ENCODE measurements at regions not wholly inside any gene's neighbourhood (a gene's known extent, or its start where the extent isn't known, plus 50 kb on each side); places are given as distances from the start of the nearest gene placed in this dataset.

- Histone ChIP-seq H3K4me3 (replicated peaks in 1 of 4; ENCODE audit: control extremely low read depth in 1 of 4, insufficient read depth in 1 of 4, low read depth in 3 of 4, low read length in 4 of 4) (no peak overlapping the region), H3K4me1 (ENCODE audit: control insufficient read depth, extremely low read depth, insufficient read depth, low read length) (no peaks in the 10 kb centered on the region), H3K9me3 (ENCODE audit: control insufficient read depth, insufficient read depth, low read depth, low read length) (no peaks in the 10 kb centered on the region), H3K27me3 (ENCODE audit: control insufficient read depth, insufficient read depth, low read length) (no peaks in the 10 kb centered on the region), H3K9ac (ENCODE audit: insufficient read depth, low read length) (no peak overlapping the region), H3K79me2 (ENCODE audit: control insufficient read depth, insufficient read depth, low read length) (no peaks in the 10 kb centered on the region), H2AFZ (ENCODE audit: low read length) (no peak overlapping the region), H3K27ac (ENCODE audit: insufficient read depth, low read length) (no peak overlapping the region), H4K20me1 (ENCODE audit: control insufficient read depth, extremely low read depth, insufficient read depth, low read length) (no peaks in the 10 kb centered on the region), H3K36me3 (ENCODE audit: control insufficient read depth, insufficient read depth, low read length) (no peaks in the 10 kb centered on the region), H3K4me2 (ENCODE audit: extremely low read depth, insufficient read depth, low read length) (no peak overlapping the region)
- no peak for DNase-seq (ENCODE audit: low read depth in 2 of 2)
- TF ChIP-seq CTCF (conservative IDR thresholded peaks at IDR 0.05 in 1 of 2, IDR thresholded peaks at IDR 0.05 in 1 of 2; ENCODE audit: low read depth in 1 of 2, low read length in 2 of 2) (no peak), EZH2 (IDR thresholded peaks at IDR 0.05; ENCODE audit: low read length, missing control alignments) (no peak)
Observed at GRCh38 chr2:155115846-155116245, 417.4 kb downstream of the KCNJ3 start.

GRCh38 chr2:155111070-155111469 lies 412.6 kb downstream of the KCNJ3 start:
- no peak for DNase-seq (ENCODE audit: low read depth in 2 of 2)
- H3K36me3 ChIP-seq (ENCODE audit: control insufficient read depth, insufficient read depth, low read length), result no peaks in the 10 kb centered on the region
- no peak overlapping the region for H3K4me3 ChIP-seq (replicated peaks in 1 of 4; ENCODE audit: control extremely low read depth in 1 of 4, insufficient read depth in 1 of 4, low read depth in 3 of 4, low read length in 4 of 4)
- TF ChIP-seq EZH2 (IDR thresholded peaks at IDR 0.05; ENCODE audit: low read length, missing control alignments) (no peak), CTCF (conservative IDR thresholded peaks at IDR 0.05 in 1 of 2, IDR thresholded peaks at IDR 0.05 in 1 of 2; ENCODE audit: low read depth in 1 of 2, low read length in 2 of 2) (no peak)
- H3K27me3 ChIP-seq (ENCODE audit: control insufficient read depth, insufficient read depth, low read length), result no peaks in the 10 kb centered on the region
- H3K79me2 ChIP-seq (ENCODE audit: control insufficient read depth, insufficient read depth, low read length), result no peaks in the 10 kb centered on the region
- no peak overlapping the region for H3K4me2 ChIP-seq (ENCODE audit: extremely low read depth, insufficient read depth, low read length)
- H3K4me1 ChIP-seq (ENCODE audit: control insufficient read depth, extremely low read depth, insufficient read depth, low read length), result no peaks in the 10 kb centered on the region
- no peak overlapping the region for H3K9ac ChIP-seq (ENCODE audit: insufficient read depth, low read length)
- H3K9me3 ChIP-seq (ENCODE audit: control insufficient read depth, insufficient read depth, low read depth, low read length), result no peaks in the 10 kb centered on the region
- no peak overlapping the region for H2AFZ ChIP-seq (ENCODE audit: low read length)
- H4K20me1 ChIP-seq (ENCODE audit: control insufficient read depth, extremely low read depth, insufficient read depth, low read length), result no peaks in the 10 kb centered on the region
- no peak overlapping the region for H3K27ac ChIP-seq (ENCODE audit: insufficient read depth, low read length)

GRCh38 chr2:155109527-155109926 lies 411.0 kb downstream of the KCNJ3 start:
- Histone ChIP-seq H3K79me2 (ENCODE audit: control insufficient read depth, insufficient read depth, low read length) (no peaks in the 10 kb centered on the region), H3K9me3 (ENCODE audit: control insufficient read depth, insufficient read depth, low read depth, low read length) (no peaks in the 10 kb centered on the region), H3K9ac (ENCODE audit: insufficient read depth, low read length) (no peak overlapping the region), H3K36me3 (ENCODE audit: control insufficient read depth, insufficient read depth, low read length) (no peaks in the 10 kb centered on the region), H3K4me3 (replicated peaks in 1 of 4; ENCODE audit: control extremely low read depth in 1 of 4, insufficient read depth in 1 of 4, low read depth in 3 of 4, low read length in 4 of 4) (no peak overlapping the region), H2AFZ (ENCODE audit: low read length) (no peak overlapping the region), H3K27me3 (ENCODE audit: control insufficient read depth, insufficient read depth, low read length) (no peaks in the 10 kb centered on the region), H3K4me1 (ENCODE audit: control insufficient read depth, extremely low read depth, insufficient read depth, low read length) (no peaks in the 10 kb centered on the region), H4K20me1 (ENCODE audit: control insufficient read depth, extremely low read depth, insufficient read depth, low read length) (no peaks in the 10 kb centered on the region), H3K27ac (ENCODE audit: insufficient read depth, low read length) (no peak overlapping the region), H3K4me2 (ENCODE audit: extremely low read depth, insufficient read depth, low read length) (no peak overlapping the region)
- TF ChIP-seq EZH2 (IDR thresholded peaks at IDR 0.05; ENCODE audit: low read length, missing control alignments), result no peak
- TF ChIP-seq CTCF (conservative IDR thresholded peaks at IDR 0.05 in 1 of 2, IDR thresholded peaks at IDR 0.05 in 1 of 2; ENCODE audit: low read depth in 1 of 2, low read length in 2 of 2), result no peak
- DNase-seq (ENCODE audit: low read depth in 2 of 2), result no peak

Data from fibroblast of lung (primary cell).